ENCODE measurements at regions not wholly inside any gene's neighbourhood (a gene's known extent, or its start where the extent isn't known, plus 50 kb on each side); places are given as distances from the start of the nearest gene placed in this dataset.

DNA sequence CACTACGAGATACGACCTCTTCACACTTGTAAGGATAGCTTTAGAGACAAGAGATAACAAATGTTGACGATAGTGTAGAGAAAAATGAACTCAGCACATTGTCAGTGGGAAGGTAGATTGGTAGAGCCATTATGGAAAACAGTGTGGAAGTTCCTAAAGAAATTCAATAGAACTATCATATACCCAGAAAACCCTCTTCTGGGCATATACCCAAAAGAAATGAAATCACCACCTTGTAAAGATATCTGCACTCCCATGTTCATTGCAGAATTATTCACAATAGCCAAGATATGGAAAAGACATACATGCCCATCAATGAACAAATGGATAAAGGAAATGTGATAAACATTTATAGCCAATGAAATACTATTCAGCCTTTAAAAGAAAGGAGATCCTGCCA, 499.8 kb upstream of the TBX3 start:
- TF ChIP-seq, protein P1, sequence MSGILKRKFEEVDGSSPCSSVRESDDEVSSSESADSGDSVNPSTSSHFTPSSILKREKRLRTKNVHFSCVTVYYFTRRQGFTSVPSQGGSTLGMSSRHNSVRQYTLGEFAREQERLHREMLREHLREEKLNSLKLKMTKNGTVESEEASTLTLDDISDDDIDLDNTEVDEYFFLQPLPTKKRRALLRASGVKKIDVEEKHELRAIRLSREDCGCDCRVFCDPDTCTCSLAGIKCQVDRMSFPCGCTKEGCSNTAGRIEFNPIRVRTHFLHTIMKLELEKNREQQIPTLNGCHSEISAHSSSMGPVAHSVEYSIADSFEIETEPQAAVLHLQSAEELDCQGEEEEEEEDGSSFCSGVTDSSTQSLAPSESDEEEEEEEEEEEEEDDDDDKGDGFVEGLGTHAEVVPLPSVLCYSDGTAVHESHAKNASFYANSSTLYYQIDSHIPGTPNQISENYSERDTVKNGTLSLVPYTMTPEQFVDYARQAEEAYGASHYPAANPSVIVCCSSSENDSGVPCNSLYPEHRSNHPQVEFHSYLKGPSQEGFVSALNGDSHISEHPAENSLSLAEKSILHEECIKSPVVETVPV (CRISPR knock-in tag; IDR thresholded peaks at IDR 0.05): no peak
- TF ChIP-seq SNAI2 (CRISPR knock-in tag; IDR thresholded peaks at IDR 0.05): no peak
- TF ChIP-seq, protein P2, sequence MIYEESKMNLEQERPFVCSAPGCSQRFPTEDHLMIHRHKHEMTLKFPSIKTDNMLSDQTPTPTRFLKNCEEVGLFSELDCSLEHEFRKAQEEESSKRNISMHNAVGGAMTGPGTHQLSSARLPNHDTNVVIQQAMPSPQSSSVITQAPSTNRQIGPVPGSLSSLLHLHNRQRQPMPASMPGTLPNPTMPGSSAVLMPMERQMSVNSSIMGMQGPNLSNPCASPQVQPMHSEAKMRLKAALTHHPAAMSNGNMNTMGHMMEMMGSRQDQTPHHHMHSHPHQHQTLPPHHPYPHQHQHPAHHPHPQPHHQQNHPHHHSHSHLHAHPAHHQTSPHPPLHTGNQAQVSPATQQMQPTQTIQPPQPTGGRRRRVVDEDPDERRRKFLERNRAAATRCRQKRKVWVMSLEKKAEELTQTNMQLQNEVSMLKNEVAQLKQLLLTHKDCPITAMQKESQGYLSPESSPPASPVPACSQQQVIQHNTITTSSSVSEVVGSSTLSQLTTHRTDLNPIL (CRISPR knock-in tag; IDR thresholded peaks at IDR 0.05; ENCODE audit: low read depth): no peak
- no peak for TF ChIP-seq OSR1 (CRISPR knock-in tag; IDR thresholded peaks at IDR 0.05)
- TF ChIP-seq TCF4 (CRISPR knock-in tag; IDR thresholded peaks at IDR 0.05; ENCODE audit: borderline replicate concordance): no peak
- no peak for TF ChIP-seq ZNF8 (CRISPR knock-in tag; IDR thresholded peaks at IDR 0.05)
- TF ChIP-seq CSDC2 (CRISPR knock-in tag; IDR thresholded peaks at IDR 0.05): no peak
- TF ChIP-seq, protein P3, sequence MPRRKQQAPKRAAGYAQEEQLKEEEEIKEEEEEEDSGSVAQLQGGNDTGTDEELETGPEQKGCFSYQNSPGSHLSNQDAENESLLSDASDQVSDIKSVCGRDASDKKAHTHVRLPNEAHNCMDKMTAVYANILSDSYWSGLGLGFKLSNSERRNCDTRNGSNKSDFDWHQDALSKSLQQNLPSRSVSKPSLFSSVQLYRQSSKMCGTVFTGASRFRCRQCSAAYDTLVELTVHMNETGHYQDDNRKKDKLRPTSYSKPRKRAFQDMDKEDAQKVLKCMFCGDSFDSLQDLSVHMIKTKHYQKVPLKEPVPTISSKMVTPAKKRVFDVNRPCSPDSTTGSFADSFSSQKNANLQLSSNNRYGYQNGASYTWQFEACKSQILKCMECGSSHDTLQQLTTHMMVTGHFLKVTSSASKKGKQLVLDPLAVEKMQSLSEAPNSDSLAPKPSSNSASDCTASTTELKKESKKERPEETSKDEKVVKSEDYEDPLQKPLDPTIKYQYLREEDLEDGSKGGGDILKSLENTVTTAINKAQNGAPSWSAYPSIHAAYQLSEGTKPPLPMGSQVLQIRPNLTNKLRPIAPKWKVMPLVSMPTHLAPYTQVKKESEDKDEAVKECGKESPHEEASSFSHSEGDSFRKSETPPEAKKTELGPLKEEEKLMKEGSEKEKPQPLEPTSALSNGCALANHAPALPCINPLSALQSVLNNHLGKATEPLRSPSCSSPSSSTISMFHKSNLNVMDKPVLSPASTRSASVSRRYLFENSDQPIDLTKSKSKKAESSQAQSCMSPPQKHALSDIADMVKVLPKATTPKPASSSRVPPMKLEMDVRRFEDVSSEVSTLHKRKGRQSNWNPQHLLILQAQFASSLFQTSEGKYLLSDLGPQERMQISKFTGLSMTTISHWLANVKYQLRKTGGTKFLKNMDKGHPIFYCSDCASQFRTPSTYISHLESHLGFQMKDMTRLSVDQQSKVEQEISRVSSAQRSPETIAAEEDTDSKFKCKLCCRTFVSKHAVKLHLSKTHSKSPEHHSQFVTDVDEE (CRISPR knock-in tag; IDR thresholded peaks at IDR 0.05): no peak
- TF ChIP-seq ZFP30 (CRISPR knock-in tag; IDR thresholded peaks at IDR 0.05): no peak
- TF ChIP-seq ARNTL (CRISPR knock-in tag; IDR thresholded peaks at IDR 0.05; ENCODE audit: borderline replicate concordance, low read depth): no peak
- ATAC-seq: no peak

DNA sequence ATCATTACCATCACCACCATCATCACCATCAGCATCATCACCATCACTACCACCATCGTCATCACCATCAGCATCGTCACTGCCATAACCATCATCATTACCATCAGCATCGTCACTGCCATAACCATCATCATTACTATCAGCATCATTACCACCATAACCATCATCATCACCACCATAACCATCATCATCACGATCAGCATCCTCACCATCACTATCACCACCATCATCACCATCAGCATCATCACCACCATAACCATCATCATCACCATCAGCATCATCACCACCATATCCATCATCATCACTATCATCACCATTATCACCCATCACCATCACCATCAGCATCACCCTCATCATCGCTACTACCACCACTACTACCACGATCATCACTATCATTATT, 493.9 kb upstream of the TBX3 start:
- ATAC-seq: no peak
- TF ChIP-seq, protein P2 (CRISPR knock-in tag; IDR thresholded peaks at IDR 0.05; ENCODE audit: low read depth): no peak
- TF ChIP-seq ZFP3 (CRISPR knock-in tag; IDR thresholded peaks at IDR 0.05): no peak
- TF ChIP-seq SNAI2 (CRISPR knock-in tag; IDR thresholded peaks at IDR 0.05): no peak
- TF ChIP-seq ZFP30 (CRISPR knock-in tag; IDR thresholded peaks at IDR 0.05): no peak
- TF ChIP-seq ISL1 (CRISPR knock-in tag; IDR thresholded peaks at IDR 0.05): no peak
- no peak for TF ChIP-seq CSDC2 (CRISPR knock-in tag; IDR thresholded peaks at IDR 0.05)
- TF ChIP-seq TOX (CRISPR knock-in tag; IDR thresholded peaks at IDR 0.05; ENCODE audit: borderline replicate concordance): no peak

DNA sequence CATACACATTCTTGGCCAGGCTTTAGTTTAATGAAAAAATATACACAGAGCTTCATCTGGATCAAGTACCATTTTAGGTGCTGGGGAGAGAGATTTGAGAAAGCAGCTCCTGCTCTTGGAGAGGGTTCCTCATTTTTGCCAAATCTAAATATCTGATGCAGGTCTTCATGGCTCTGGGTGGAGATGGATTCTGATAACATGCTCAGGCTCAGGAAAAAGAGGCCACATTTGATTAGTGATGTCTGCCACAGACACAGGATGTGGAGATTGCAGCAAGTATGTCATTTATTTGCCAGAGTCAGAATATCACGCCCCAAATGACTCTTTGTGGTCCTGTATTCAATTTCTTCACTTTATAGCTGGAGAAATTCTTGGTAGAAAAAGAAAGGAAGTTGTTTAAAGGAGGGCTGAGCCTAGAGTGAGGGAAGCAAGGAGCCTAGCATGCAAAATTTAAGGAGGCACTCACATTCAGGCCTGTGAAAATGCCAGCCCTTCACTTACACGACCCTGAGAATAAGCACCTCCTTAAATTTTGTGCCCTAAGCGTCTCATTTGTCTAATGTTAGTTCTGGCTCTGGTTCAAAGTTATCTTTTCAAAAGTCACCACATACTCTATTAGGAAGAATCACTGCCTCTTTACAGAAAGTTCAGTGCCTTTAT, 492.9 kb upstream of the TBX3 start:
- no peak for ATAC-seq

More for the DNA sequence above, 492.9 kb upstream of the TBX3 start:
- TF ChIP-seq SNAI2 (CRISPR knock-in tag; IDR thresholded peaks at IDR 0.05) (no peak), CSDC2 (CRISPR knock-in tag; IDR thresholded peaks at IDR 0.05) (no peak), POU6F1 (CRISPR knock-in tag; IDR thresholded peaks at IDR 0.05; ENCODE audit: borderline replicate concordance, low read depth) (no peak), OSR1 (CRISPR knock-in tag; IDR thresholded peaks at IDR 0.05) (no peak), ARNTL (CRISPR knock-in tag; IDR thresholded peaks at IDR 0.05; ENCODE audit: borderline replicate concordance, low read depth) (no peak), ISL1 (CRISPR knock-in tag; IDR thresholded peaks at IDR 0.05) (no peak), PATZ1 (CRISPR knock-in tag; IDR thresholded peaks at IDR 0.05; ENCODE audit: borderline replicate concordance) (no peak), GLIS3 (CRISPR knock-in tag; IDR thresholded peaks at IDR 0.05) (no peak), ZNF8 (CRISPR knock-in tag; IDR thresholded peaks at IDR 0.05) (no peak)
- TF ChIP-seq, protein P1 (CRISPR knock-in tag; IDR thresholded peaks at IDR 0.05): no peak
- TF ChIP-seq, protein P2 (CRISPR knock-in tag; IDR thresholded peaks at IDR 0.05; ENCODE audit: low read depth): no peak
